ENCODE measurements at regions not wholly inside any gene's neighbourhood (a gene's known extent, or its start where the extent isn't known, plus 50 kb on each side); places are given as distances from the start of the nearest gene placed in this dataset.

GRCh38 chr6:9982215-9982614, 432.7 kb downstream of the TFAP2A start:
- H3K9me3 ChIP-seq (ENCODE audit: control insufficient read depth in 5 of 5, low read length in 5 of 5), result peaks cover 0 to 6% (median 0%) of the 10 kb centered on the region in 5 donors
- H3K27ac ChIP-seq (ENCODE audit: low read depth, low read length), result no peak overlapping the region
- no peaks in the 10 kb centered on the region for H3K36me3 ChIP-seq (ENCODE audit: control insufficient read depth in 5 of 5, insufficient read depth in 5 of 5, low read length in 5 of 5)
- H3K4me1 ChIP-seq (ENCODE audit: control insufficient read depth in 5 of 5, insufficient read depth in 5 of 5, low read length in 5 of 5), result no peaks in the 10 kb centered on the region
- no peak overlapping the region for H3K4me3 ChIP-seq (ENCODE audit: low read depth in 1 of 5, low read length in 5 of 5)
- peaks cover 0 to 2% (median 0%) of the 10 kb centered on the region in 5 donors for H3K27me3 ChIP-seq (ENCODE audit: control insufficient read depth in 5 of 5, insufficient read depth in 4 of 5, low read length in 5 of 5)
- no peak overlapping the region for H3K9ac ChIP-seq (ENCODE audit: low read length in 5 of 5)

GRCh38 chr6:9979996-9980395, 434.9 kb downstream of the TFAP2A start:
- no peak overlapping the region for H3K9ac ChIP-seq (ENCODE audit: low read length in 5 of 5)
- no peaks in the 10 kb centered on the region for H3K4me1 ChIP-seq (ENCODE audit: control insufficient read depth in 5 of 5, insufficient read depth in 5 of 5, low read length in 5 of 5)
- peaks cover 0 to 6% (median 0%) of the 10 kb centered on the region in 5 donors for H3K9me3 ChIP-seq (ENCODE audit: control insufficient read depth in 5 of 5, low read length in 5 of 5)
- no peaks in the 10 kb centered on the region for H3K36me3 ChIP-seq (ENCODE audit: control insufficient read depth in 5 of 5, insufficient read depth in 5 of 5, low read length in 5 of 5)
- no peak overlapping the region for H3K27ac ChIP-seq (ENCODE audit: low read depth, low read length)
- peaks cover 0 to 2% (median 0%) of the 10 kb centered on the region in 5 donors for H3K27me3 ChIP-seq (ENCODE audit: control insufficient read depth in 5 of 5, insufficient read depth in 4 of 5, low read length in 5 of 5)
- H3K4me3 ChIP-seq (ENCODE audit: low read depth in 1 of 5, low read length in 5 of 5), result no peak overlapping the region

- no peaks in the 10 kb centered on the region for H3K36me3 ChIP-seq (ENCODE audit: control insufficient read depth in 5 of 5, insufficient read depth in 5 of 5, low read length in 5 of 5)
- H3K27ac ChIP-seq (ENCODE audit: low read depth, low read length), result no peak overlapping the region
- H3K9me3 ChIP-seq (ENCODE audit: control insufficient read depth in 5 of 5, low read length in 5 of 5), result no peaks in the 10 kb centered on the region
- H3K27me3 ChIP-seq (ENCODE audit: control insufficient read depth in 5 of 5, insufficient read depth in 4 of 5, low read length in 5 of 5), result peaks cover 0 to 2% (median 0%) of the 10 kb centered on the region in 5 donors
- H3K4me3 ChIP-seq (ENCODE audit: low read depth in 1 of 5, low read length in 5 of 5), result no peak overlapping the region
- H3K9ac ChIP-seq (ENCODE audit: low read length in 5 of 5), result no peak overlapping the region
- H3K4me1 ChIP-seq (ENCODE audit: control insufficient read depth in 5 of 5, insufficient read depth in 5 of 5, low read length in 5 of 5), result no peaks in the 10 kb centered on the region
Observed at GRCh38 chr6:9978480-9978879, 436.4 kb downstream of the TFAP2A start.

- no peaks in the 10 kb centered on the region for H3K9me3 ChIP-seq (ENCODE audit: control insufficient read depth in 5 of 5, low read length in 5 of 5)
- no peak overlapping the region for H3K9ac ChIP-seq (ENCODE audit: low read length in 5 of 5)
Observed at GRCh38 chr6:9977411-9977810, 437.5 kb downstream of the TFAP2A start.

GRCh38 chr6:9961646-9962045, 453.2 kb downstream of the TFAP2A start:
- Histone ChIP-seq H3K4me3 (ENCODE audit: low read depth in 1 of 5, low read length in 5 of 5) (no peak overlapping the region), H3K4me1 (ENCODE audit: control insufficient read depth in 5 of 5, insufficient read depth in 5 of 5, low read length in 5 of 5) (no peaks in the 10 kb centered on the region), H3K36me3 (ENCODE audit: control insufficient read depth in 5 of 5, insufficient read depth in 5 of 5, low read length in 5 of 5) (no peaks in the 10 kb centered on the region), H3K27ac (ENCODE audit: low read depth, low read length) (no peak overlapping the region), H3K9ac (ENCODE audit: low read length in 5 of 5) (no peak overlapping the region), H3K27me3 (ENCODE audit: control insufficient read depth in 5 of 5, insufficient read depth in 4 of 5, low read length in 5 of 5) (no peaks in the 10 kb centered on the region), H3K9me3 (ENCODE audit: control insufficient read depth in 5 of 5, low read length in 5 of 5) (no peaks in the 10 kb centered on the region)

More at GRCh38 chr6:9977411-9977810, 437.5 kb downstream of the TFAP2A start:
- no peak overlapping the region for H3K4me3 ChIP-seq (ENCODE audit: low read depth in 1 of 5, low read length in 5 of 5)
- H3K27me3 ChIP-seq (ENCODE audit: control insufficient read depth in 5 of 5, insufficient read depth in 4 of 5, low read length in 5 of 5), result peaks cover 0 to 2% (median 0%) of the 10 kb centered on the region in 5 donors
- no peaks in the 10 kb centered on the region for H3K36me3 ChIP-seq (ENCODE audit: control insufficient read depth in 5 of 5, insufficient read depth in 5 of 5, low read length in 5 of 5)
- H3K27ac ChIP-seq (ENCODE audit: low read depth, low read length), result no peak overlapping the region
- H3K4me1 ChIP-seq (ENCODE audit: control insufficient read depth in 5 of 5, insufficient read depth in 5 of 5, low read length in 5 of 5), result no peaks in the 10 kb centered on the region

GRCh38 chr6:9957215-9957759, 457.6 kb downstream of the TFAP2A start:
- Histone ChIP-seq H3K27ac (ENCODE audit: low read depth, low read length) (no peak overlapping the region), H3K9ac (ENCODE audit: low read length in 5 of 5) (no peak overlapping the region), H3K4me3 (ENCODE audit: low read depth in 1 of 5, low read length in 5 of 5) (no peak overlapping the region), H3K9me3 (ENCODE audit: control insufficient read depth in 5 of 5, low read length in 5 of 5) (peaks cover 0 to 4% (median 0%) of the 10 kb centered on the region in 5 donors), H3K36me3 (ENCODE audit: control insufficient read depth in 5 of 5, insufficient read depth in 5 of 5, low read length in 5 of 5) (no peaks in the 10 kb centered on the region), H3K27me3 (ENCODE audit: control insufficient read depth in 5 of 5, insufficient read depth in 4 of 5, low read length in 5 of 5) (no peaks in the 10 kb centered on the region), H3K4me1 (ENCODE audit: control insufficient read depth in 5 of 5, insufficient read depth in 5 of 5, low read length in 5 of 5) (no peaks in the 10 kb centered on the region)

- Histone ChIP-seq H3K9me3 (ENCODE audit: control insufficient read depth in 5 of 5, low read length in 5 of 5) (no peaks in the 10 kb centered on the region), H3K4me3 (ENCODE audit: low read depth in 1 of 5, low read length in 5 of 5) (no peak overlapping the region), H3K36me3 (ENCODE audit: control insufficient read depth in 5 of 5, insufficient read depth in 5 of 5, low read length in 5 of 5) (no peaks in the 10 kb centered on the region), H3K27me3 (ENCODE audit: control insufficient read depth in 5 of 5, insufficient read depth in 4 of 5, low read length in 5 of 5) (no peaks in the 10 kb centered on the region), H3K4me1 (ENCODE audit: control insufficient read depth in 5 of 5, insufficient read depth in 5 of 5, low read length in 5 of 5) (no peaks in the 10 kb centered on the region), H3K27ac (ENCODE audit: low read depth, low read length) (no peak overlapping the region), H3K9ac (ENCODE audit: low read length in 5 of 5) (no peak overlapping the region)
Observed at GRCh38 chr6:9948678-9949077, 466.2 kb downstream of the TFAP2A start.

- Histone ChIP-seq H3K9ac (ENCODE audit: low read length in 5 of 5) (no peak overlapping the region), H3K27ac (ENCODE audit: low read depth, low read length) (no peak overlapping the region), H3K27me3 (ENCODE audit: control insufficient read depth in 5 of 5, insufficient read depth in 4 of 5, low read length in 5 of 5) (no peaks in the 10 kb centered on the region), H3K4me1 (ENCODE audit: control insufficient read depth in 5 of 5, insufficient read depth in 5 of 5, low read length in 5 of 5) (no peaks in the 10 kb centered on the region), H3K9me3 (ENCODE audit: control insufficient read depth in 5 of 5, low read length in 5 of 5) (no peaks in the 10 kb centered on the region), H3K4me3 (ENCODE audit: low read depth in 1 of 5, low read length in 5 of 5) (no peak overlapping the region), H3K36me3 (ENCODE audit: control insufficient read depth in 5 of 5, insufficient read depth in 5 of 5, low read length in 5 of 5) (no peaks in the 10 kb centered on the region)
Observed at GRCh38 chr6:9943986-9944385, 470.9 kb downstream of the TFAP2A start.

- no peak overlapping the region for H3K27ac ChIP-seq (ENCODE audit: low read depth, low read length)
- no peaks in the 10 kb centered on the region for H3K9me3 ChIP-seq (ENCODE audit: control insufficient read depth in 5 of 5, low read length in 5 of 5)
- H3K4me1 ChIP-seq (ENCODE audit: control insufficient read depth in 5 of 5, insufficient read depth in 5 of 5, low read length in 5 of 5), result no peaks in the 10 kb centered on the region
- no peak overlapping the region for H3K9ac ChIP-seq (ENCODE audit: low read length in 5 of 5)
- H3K4me3 ChIP-seq (ENCODE audit: low read depth in 1 of 5, low read length in 5 of 5), result no peak overlapping the region
- no peaks in the 10 kb centered on the region for H3K27me3 ChIP-seq (ENCODE audit: control insufficient read depth in 5 of 5, insufficient read depth in 4 of 5, low read length in 5 of 5)
- H3K36me3 ChIP-seq (ENCODE audit: control insufficient read depth in 5 of 5, insufficient read depth in 5 of 5, low read length in 5 of 5), result no peaks in the 10 kb centered on the region
Observed at GRCh38 chr6:9943026-9943425, 471.8 kb downstream of the TFAP2A start.

- Histone ChIP-seq H3K36me3 (ENCODE audit: control insufficient read depth in 5 of 5, insufficient read depth in 5 of 5, low read length in 5 of 5) (no peaks in the 10 kb centered on the region), H3K4me3 (ENCODE audit: low read depth in 1 of 5, low read length in 5 of 5) (no peak overlapping the region), H3K9ac (ENCODE audit: low read length in 5 of 5) (no peak overlapping the region), H3K4me1 (ENCODE audit: control insufficient read depth in 5 of 5, insufficient read depth in 5 of 5, low read length in 5 of 5) (no peaks in the 10 kb centered on the region), H3K27ac (ENCODE audit: low read depth, low read length) (no peak overlapping the region), H3K27me3 (ENCODE audit: control insufficient read depth in 5 of 5, insufficient read depth in 4 of 5, low read length in 5 of 5) (no peaks in the 10 kb centered on the region), H3K9me3 (ENCODE audit: control insufficient read depth in 5 of 5, low read length in 5 of 5) (no peaks in the 10 kb centered on the region)
Observed at GRCh38 chr6:9942131-9942530, 472.7 kb downstream of the TFAP2A start.

Data from subcutaneous abdominal adipose tissue (tissue), 5 donors.